ENCODE measurements at regions not wholly inside any gene's neighbourhood (a gene's known extent, or its start where the extent isn't known, plus 50 kb on each side); places are given as distances from the start of the nearest gene placed in this dataset.

DNA sequence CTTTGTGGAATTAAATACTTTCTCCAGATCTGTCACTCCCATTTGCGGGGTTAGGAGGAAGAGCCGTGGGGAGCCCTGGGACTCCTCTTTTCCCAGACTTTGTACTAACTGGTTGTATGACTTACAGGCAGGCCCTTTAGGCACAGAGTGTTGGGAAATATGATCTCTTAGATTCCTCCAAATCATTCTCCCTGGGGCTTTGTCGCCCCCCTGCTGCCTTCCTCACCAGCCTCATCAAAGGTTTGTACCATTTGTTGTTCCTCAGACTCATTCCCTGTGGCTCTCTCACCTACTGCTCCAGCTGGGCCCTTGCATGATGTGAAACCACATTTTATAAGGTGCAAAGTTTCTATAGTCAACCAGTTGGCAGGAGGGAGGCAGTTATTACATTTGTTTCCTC lies 56.4 kb downstream of the CRYGS start:
- TF ChIP-seq POLR2AphosphoS5 (IDR thresholded peaks at IDR 0.05) (no peak), EP300 (IDR thresholded peaks at IDR 0.05) (no peak)
- TF ChIP-seq, protein P1, sequence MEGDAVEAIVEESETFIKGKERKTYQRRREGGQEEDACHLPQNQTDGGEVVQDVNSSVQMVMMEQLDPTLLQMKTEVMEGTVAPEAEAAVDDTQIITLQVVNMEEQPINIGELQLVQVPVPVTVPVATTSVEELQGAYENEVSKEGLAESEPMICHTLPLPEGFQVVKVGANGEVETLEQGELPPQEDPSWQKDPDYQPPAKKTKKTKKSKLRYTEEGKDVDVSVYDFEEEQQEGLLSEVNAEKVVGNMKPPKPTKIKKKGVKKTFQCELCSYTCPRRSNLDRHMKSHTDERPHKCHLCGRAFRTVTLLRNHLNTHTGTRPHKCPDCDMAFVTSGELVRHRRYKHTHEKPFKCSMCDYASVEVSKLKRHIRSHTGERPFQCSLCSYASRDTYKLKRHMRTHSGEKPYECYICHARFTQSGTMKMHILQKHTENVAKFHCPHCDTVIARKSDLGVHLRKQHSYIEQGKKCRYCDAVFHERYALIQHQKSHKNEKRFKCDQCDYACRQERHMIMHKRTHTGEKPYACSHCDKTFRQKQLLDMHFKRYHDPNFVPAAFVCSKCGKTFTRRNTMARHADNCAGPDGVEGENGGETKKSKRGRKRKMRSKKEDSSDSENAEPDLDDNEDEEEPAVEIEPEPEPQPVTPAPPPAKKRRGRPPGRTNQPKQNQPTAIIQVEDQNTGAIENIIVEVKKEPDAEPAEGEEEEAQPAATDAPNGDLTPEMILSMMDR (IDR thresholded peaks at IDR 0.05) = peak in 1 of 3 experiments; percentile 16
